Suppressor macrophage treated with lipopolysaccharide for 4 hours (primary cell): ENCODE measurements at regions not wholly inside any gene's neighbourhood (a gene's known extent, or its start where the extent isn't known, plus 50 kb on each side); places are given as distances from the start of the nearest gene placed in this dataset.
"Not testable (repeated sequence)": the region's sequence is repeated elsewhere in the genome, so short reads cannot be mapped to it uniquely, and the experiment has no call there.

Source experiments
- DNase-seq: peaks from one replicate; pipeline ENCODE4 v3.0.0-alpha.2; 2020

DNA sequence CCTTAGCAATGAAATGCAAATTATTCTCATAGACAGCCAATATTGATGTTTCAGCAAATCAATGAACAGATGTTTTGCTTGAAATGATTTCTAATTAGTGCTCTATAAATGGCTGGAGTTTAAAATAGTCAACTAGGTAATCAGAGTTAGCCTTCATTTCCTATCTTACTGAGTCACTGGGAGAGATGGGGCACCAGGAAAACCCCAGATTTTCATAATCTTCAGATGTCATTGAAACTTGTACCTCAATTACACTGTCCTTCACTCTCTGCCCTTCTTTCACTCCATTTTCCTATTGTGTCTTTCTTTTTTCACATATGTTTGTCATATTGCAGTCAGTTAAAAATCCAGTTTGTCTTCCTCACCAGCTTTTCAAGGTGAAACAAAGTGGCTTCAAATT is 92.7 kb downstream of the C12orf75 start:
- no peak for DNase-seq

DNA sequence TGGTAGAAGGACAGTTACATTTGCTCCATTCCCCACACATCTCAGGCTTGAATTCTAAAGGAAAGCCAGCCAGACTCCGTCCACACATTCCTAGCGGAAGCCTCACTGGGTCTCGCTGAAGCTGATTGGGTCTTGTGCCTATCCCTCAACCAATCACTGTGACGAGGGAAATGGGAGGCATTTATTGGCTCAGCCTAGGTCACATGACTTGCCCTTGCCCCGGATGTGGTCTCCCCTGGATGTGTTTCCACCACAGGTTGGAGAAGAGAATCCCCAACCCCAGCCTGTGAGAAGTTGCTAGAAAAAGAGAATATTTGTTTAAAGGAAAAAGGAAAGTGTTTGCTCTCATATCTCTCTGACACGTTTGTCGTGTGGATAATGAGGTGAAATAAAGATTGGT is 93.4 kb downstream of the C12orf75 start:
- DNase-seq = no peak

DNA sequence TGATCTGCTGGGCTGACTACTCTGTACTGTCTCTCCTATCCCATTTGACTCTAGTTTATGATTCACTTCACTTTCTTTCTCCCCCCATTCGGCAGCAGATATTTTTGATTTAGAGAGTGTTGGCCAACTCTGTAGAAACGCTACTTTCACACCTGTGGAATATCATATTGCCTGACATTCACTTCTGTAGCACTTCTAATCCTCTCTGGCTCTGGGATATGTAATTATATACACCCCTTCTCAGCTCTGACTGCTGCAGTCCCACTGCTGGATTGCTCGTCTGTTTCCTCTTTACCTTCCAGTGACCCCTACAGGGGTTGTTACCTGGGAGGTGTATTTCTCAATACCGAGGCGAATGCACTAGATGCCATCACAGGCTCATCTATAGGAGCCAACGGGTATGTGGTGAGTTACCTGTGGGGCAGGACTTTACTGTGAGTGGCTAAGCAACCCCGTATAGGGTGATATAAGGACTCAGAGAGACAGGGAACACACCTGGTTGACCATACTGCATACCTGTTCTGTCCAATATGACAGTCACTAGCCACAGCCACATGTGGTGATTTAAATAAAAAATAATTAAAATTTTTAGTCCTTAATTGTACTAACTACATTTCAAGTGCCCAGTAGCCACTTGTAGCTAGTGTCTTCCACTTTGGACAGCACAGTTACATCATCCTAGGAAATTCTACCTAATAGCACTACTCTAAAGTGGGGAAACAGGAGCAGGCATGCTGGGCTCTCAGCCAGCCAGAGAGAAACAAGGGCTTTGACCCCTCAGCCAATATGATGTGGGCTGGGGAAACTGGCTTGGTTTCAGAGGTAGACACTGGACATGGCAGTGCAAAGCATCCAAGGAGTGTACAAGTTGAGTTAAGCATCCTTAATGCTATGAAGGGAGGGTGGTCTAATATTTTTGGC is 95.0 kb downstream of the C12orf75 start:
- DNase-seq = no peak

DNA sequence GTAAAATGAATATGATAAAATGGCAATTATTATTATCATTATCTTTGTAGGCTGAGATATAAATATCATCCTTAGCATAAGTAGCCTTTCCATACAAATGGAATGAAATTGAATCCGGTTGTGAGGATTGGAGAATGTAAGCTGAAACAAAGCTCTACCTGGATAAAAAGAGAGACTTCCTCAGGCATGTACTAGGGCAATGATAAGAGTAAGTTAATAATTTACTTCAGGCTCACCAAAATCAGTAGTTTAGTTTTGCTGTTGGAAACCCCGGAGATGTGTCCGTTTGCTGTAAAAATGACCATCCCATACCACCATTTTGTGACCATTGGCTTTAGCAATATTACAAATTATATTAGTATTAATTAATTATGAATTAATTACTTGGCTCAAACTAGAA is 96.3 kb downstream of the C12orf75 start:
- no peak for DNase-seq

DNA sequence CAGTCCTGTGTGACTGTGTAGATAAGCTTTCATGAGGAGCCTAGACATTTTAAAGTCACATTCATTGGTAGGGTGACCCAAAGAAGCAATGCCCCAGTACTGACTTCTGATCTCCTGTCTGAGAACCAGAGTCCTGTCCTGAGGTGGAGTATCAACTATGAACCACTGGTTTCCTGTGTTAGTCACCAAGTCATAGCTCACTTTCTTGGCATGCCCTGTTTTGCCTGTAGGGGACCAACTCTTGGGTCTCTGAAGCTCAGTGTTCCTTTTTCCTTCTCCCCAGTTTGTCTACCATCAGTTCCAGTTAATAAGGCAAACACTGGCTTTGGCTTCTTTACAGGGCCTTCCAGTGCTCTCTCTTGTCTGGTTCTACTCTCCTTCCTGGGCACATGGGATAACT is 97.4 kb downstream of the C12orf75 start:
- DNase-seq = no peak

DNA sequence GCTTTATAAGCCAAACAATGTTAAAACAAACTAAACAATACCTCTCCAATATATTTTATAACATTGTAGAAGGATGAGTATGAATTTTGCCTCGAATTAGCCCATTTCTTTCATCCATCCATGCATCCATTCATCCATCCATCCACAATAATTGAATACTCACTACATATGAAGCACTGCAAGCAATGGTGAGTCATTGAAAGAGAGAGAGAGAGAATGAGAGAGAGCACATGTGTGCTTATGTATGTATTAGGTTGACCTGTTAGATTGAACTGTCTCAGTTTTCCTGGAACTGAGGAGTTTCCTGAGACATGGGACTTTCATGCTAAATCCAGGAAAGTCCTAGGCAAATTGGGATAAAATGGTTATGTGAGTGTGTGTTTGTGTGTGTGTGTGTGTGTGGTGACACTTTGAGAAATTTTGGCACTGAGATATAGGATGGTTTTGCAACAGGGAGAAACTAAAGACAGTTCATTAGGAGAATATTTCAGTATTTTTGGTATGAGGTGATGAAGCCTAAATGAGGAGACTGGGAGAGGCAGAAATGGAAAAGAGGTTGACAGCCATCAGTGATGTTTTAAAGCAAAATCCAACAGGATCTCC is 98.4 kb downstream of the C12orf75 start:
- DNase-seq = no peak

DNA sequence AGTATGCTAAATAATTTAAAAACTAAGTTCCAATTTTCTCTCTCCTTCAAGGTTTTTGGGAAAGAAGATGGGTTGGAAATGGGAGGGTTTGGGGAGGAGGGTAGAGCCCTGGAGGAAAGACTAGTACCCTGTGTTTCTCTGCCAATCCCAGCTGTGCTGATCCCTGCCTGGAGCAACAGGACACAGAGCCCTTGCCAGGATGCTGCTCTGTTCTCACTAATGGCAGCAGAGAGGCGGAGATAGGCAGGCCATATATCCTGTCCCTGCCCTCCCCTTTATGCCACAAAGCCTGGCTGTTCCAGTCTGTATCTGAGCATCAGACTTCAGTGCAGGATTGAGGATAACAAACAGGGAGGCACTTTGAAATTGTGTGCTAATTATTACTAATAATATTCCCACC is 99.0 kb downstream of the C12orf75 start:
- no peak for DNase-seq

DNA sequence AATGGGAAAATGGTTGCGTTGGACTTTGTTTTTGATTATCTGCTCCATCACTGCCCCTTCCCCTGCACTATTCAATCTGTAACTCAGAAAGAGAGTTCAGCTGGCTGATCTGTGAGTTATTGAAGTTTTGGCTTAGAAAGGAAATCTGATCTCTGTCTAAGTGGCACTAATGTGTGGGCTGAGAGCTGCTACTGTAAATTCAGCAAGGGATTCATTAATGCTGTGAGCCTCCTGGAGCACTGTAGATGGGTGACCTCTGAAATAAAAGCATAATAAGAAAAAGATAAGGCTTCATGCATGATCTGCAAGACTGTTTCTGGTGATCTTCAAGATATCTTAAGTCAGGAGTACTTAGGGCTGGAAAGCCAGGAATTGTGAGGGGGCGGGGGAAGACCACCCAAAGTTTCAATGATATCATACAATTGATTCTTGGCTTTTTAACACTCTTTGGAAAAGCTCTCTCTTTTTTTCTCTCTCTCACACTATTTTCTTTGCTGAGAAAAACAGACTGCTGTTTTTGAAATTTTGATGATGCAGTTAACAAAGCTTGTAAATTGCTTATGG is 101.1 kb downstream of the C12orf75 start:
- DNase-seq = no peak

DNA sequence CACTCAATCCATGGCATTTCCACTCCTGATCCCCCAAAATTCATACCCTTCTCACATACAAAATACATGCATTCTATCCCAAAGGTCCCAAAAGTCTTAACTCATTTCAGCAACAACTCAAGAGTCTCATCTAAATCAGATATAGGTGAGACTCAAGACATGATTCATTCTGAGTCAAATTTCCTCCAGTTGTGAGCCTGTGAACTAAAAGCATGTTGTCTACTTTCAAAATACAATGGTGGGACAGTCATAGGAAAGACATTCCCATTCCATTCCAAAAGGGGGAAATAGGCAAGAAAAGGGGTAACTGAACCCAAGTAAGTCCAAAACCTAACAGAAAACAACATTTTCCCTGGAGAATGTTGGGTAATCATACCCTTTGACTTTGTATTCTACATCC is 103.3 kb downstream of the C12orf75 start:
- DNase-seq = no peak

DNA sequence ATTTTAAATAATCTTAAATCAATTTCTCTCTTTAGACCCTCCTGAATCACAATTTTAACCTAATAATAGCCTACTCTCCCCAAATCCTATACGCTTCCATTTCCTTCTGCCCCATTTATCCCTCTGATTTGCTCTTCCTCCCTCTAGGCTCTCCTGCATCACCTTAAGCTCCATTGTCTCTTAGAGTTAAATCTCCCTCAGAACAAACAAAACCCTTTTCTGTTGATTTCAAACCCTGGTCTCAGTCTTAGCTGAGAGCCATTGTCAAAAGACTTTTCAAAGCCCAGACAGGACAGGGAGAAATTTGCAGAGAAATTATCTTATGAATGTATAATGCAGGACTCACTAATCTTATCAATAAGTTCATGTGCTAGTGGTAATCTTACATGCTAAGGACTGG is 106.1 kb downstream of the C12orf75 start:
- DNase-seq = no peak

DNA sequence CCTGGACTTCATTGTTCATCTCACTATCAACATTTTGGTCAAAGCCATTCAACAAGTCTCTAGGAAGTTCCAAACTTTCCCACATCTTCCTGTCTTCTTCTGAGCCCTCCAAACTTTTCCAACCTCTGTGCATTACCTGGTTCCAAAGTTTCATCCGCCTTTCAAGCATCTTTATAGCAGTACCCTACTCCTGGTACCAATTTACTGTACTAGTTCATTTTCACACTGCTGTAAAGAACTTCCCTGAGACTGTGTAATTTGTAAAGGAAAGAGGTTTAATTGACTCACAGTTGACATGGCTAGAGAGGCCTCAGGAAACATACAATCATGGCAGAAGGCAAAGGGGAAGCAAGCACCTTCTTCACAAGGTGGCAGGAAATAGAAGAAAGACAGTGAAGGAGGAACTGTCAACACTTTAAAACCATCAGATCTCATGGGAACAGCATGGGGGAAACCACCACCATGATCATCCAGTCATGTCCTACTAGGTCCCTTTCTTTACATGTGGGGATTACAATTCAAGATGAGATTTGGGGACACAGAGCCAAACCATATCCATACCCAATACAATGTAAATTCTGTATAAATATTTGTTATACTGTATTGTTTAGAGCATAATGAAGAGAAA is 109.7 kb downstream of the C12orf75 start:
- no peak for DNase-seq

DNA sequence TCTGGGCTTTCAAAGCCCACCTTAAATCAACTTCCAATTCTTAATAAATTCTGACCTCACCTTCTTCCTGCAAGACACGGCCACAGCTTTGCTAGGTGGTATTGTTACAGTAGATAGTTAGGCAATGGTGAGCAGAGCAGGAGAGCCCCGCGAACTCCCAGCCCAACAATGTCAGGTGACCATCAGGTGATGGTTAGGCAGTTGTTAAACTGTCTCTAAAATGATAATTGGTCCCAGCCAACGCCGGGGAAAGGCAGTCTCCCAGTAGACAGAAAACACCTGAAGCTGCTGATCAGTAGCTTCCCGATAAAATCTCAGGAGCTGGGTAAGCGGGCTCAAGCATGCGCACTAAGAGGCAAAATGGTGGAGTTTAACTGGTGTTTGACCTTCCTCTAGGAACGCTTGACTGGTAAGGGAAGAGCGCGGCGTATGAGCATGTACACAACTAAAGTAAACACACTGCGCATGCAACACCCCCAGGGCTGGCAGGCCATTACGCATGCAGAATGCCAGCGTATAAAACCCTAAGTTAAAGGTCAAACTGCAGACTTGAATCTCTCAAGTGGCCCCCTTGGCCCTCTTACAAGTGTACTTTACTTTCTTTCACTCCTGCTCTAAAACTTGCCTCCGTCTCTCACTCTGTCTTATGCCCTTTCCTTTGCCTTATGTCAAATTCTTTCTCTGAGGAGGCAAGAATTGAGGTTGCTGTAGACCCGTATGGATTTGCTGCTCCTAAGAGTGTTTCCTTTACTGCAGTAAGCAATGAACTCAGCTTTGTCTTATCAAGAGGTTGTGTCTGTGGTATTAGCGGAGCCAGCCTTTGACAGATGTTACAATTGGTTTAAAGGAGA is 113.5 kb downstream of the C12orf75 start:
- no peak for DNase-seq

DNA sequence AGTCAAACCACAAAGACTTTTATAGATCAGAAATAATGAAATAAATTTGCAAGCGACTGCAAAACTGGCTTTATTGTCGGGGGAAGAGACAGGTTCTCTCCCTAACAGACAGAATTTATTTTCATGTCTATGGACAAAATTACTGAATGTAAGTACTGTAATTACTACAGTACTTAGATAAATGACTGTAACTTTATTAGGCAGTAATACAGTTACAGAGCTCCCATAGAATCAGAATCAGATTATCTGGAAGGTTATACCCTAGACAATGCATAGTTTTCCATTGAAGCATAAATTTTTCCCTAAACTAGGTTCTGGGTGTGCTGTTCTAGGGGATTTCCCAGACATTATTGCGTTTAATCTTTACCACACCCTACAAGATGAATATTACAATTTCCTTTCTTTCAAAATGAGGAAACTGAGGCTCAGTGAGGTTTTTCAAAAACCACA is 114.2 kb downstream of the C12orf75 start:
- no peak for DNase-seq

DNA sequence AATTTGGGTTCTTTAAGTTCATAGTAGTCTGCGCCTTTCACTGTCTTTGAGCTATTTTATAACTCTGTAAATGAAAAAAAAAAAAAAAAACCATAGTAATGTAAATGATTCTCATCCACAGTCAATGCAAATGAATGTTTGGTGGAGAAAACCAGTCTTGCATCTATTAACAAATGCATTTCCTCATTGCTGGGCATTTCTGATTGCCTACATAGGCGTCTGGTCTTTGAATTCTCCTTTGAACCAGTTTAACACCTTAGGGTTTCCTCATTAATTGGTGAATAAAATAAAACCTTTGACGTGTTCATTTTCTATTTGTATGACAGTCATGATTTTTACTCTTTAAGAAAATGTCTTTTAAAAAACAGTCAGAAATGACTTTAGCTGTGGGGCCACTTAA is 114.8 kb downstream of the C12orf75 start:
- no peak for DNase-seq

DNA sequence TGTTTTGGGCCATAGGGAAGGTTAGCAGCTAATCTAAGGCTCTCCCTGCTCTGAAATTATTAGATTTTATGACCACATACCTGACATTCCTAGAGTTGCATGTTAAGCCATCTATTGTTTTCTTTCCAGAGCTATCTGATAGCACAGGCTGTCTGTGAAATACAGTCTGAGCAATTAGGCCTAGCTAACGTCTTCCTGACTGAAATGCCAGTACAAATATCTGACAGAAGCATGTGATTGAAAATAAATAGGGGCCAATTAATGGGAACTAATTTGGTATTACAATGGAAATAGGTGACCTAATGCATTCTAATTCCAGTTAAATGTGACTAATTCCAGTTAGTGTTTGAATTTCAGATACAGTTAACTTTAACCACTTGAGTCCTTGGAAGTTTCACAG is 115.2 kb downstream of the C12orf75 start:
- DNase-seq = no peak

DNA sequence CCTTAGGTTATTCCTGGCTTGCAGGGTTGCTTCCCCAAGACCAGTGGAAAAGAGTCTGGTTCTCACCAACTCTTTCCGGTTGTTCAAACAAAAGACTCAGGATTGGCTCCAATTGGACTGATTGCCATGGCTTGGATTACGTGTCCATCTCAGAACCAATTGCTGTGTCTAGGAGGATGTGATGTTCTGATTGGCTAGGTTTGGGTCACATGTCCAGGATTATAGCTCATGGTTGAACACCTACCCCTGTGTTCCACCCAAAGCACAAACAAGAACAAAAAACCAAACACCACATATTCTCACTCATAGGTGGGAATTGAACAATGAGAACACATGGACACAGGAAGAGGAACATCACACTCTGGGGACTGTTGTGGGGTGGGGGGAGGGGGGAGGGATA is 116.0 kb downstream of the C12orf75 start:
- DNase-seq = not testable (repeated sequence)

DNA sequence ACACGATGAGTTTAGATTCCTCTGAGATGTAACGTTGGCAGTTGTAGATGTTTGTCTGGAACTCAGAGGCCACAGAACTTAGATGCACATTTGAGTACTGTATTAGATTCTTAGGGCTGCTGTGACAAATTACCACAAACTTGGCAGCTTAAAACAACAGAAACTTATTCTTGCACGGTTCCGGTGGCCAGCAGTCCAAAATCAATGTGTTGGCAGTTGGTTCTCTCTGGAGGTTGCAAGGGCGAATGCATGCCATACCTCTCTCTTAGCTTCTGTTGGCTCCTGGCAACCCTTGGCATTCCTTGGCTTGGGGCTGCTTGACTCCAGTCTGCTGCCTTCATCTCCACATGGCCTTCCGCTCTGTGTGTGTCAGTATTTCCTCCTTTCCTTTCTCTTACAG is 118.9 kb downstream of the C12orf75 start:
- no peak for DNase-seq

DNA sequence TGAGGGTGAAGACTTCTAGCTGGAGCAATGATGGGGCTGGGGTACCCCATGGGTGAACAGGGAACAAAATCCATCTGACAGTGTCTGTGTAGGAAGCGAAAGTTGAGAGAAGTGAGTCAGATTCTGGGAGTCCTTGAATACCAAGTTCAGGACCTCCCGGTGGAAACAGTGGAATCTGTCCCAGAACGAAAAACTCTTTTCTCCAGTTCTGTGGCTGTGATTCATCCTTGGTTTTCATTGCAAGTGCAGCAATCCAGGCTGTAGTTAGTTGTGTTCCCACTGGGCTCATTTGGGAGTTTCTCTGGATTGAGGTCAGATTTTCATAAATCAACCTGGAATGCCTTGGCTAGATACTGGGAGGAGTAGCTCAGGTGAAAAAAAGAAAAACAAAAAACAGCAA is 120.7 kb downstream of the C12orf75 start:
- no peak for DNase-seq

DNA sequence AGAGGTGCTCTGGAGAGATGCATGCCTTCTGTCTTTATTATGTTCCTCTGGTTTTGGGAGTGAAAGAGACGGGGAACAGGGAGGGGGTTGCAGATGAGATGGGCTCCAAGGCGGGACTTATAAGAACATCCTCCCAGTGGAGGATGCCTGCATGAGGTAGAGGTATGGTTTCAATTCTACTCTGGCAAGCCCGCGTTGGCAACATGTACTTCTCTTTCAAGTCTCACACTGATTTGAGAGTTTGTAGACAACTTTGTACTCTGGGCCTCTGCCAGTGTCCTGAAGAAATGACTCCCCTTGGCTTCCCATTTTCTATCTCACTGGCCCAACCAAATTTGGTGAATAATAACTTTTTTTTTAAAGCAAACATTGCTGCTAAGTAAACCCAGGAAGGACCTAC is 121.3 kb downstream of the C12orf75 start:
- DNase-seq = no peak

DNA sequence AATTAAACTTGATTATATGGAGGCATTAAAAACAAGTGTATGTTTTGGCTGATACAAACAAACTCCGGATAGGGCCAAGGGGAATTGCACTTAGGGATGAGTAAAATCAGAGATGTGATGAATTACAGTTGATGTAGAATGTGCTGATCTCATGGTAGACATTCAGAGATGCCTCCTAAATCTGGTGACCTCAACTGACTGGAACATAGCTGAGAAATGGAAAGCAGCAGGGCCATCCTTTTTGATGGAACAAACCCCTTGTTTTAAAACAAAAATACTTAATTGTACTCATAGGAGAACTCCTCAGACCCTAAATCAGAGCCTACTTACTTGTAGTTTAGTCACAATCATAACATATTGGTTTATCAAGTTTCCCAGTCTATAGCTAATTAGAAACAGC is 122.8 kb downstream of the C12orf75 start:
- no peak for DNase-seq

DNA sequence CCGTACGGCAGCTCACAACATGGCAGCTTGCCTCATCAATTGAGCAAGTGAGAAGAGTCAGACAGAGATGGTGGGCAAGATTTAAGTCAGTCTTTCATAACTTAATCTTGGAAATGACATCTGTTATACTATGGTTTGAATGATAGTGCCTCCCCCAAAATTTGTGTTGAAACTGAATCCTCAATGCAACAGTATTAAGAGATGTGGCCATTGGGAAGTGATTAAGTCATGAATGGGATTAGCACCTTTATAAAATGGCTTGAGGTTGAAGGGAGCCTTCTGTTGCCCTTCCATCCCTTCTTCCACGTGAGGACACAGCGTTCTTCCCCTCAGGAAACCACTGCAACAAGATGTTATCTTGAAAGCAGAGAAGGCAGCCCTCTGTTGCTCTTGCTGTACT is 124.2 kb downstream of the C12orf75 start:
- DNase-seq = no peak

DNA sequence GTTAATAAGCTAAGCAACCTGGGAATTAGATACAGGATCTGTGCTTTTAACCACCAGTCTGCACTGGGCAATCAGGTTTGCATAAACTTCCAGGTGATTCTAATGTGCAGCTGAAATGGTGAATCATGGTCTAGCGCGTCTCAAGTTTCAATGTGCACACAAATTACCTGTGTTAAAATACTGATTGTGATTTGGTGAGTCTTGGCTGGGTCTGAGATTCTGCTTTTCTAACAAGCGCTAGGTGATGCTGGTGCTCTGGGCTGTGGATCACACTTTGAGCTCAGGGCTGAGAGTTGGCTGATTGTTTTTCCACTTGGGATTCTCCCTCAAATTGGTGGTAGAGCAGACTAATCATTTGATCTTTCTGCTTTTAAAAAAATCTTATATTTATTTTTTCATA is 124.8 kb downstream of the C12orf75 start:
- no peak for DNase-seq

DNA sequence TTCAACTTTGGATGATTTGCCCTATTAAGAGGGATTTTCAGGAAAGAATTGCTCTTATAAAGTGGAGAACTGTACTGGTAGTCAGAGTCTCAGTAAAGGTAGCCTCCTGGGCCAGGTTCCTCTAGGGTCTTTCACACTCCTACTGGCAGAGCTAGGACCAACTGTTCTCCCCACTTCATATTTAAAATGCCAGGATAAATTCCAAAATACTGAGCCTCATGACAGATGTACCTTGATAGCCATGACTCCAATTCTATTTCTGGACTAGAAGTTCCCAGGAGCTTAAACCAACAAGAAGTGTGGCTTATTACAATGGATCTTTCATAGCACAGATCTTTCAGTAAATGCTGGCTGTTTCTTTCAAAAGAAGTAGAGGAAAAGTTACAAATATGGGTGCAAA is 126.5 kb downstream of the C12orf75 start:
- no peak for DNase-seq
